ENCODE measurements at regions not wholly inside any gene's neighbourhood (a gene's known extent, or its start where the extent isn't known, plus 50 kb on each side); places are given as distances from the start of the nearest gene placed in this dataset.
"Not testable (repeated sequence)": the region's sequence is repeated elsewhere in the genome, so short reads cannot be mapped to it uniquely, and the experiment has no call there.

- no peak for DNase-seq (ENCODE audit: low read depth)
Observed at GRCh38 chr11:11717064-11717725, 95.4 kb upstream of the GALNT18 start.

GRCh38 chr11:11715075-11715474 is 93.3 kb upstream of the GALNT18 start:
- DNase-seq (ENCODE audit: low read depth) = not testable (repeated sequence)

GRCh38 chr11:11710556-11710955 is 88.8 kb upstream of the GALNT18 start:
- no peak for DNase-seq (ENCODE audit: low read depth)

- DNase-seq (ENCODE audit: low read depth) = no peak
Observed at GRCh38 chr11:11709447-11710239, 87.8 kb upstream of the GALNT18 start.

- DNase-seq (ENCODE audit: low read depth) = no peak
Observed at GRCh38 chr11:11708256-11708655, 86.5 kb upstream of the GALNT18 start.

- no peak for DNase-seq (ENCODE audit: low read depth)
Observed at GRCh38 chr11:11706028-11706427, 84.2 kb upstream of the GALNT18 start.

GRCh38 chr11:11703885-11704284 is 82.1 kb upstream of the GALNT18 start:
- no peak for DNase-seq (ENCODE audit: low read depth)

- no peak for DNase-seq (ENCODE audit: low read depth)
Observed at GRCh38 chr11:11701070-11701469, 79.3 kb upstream of the GALNT18 start.

- no peak for DNase-seq (ENCODE audit: low read depth)
Observed at GRCh38 chr11:11697796-11698195, 76.0 kb upstream of the GALNT18 start.

GRCh38 chr11:11691296-11692151 is 69.7 kb upstream of the GALNT18 start:
- DNase-seq (ENCODE audit: low read depth) = no peak

- DNase-seq (ENCODE audit: low read depth) = no peak
Observed at GRCh38 chr11:11681536-11681935, 59.7 kb upstream of the GALNT18 start.

- DNase-seq (ENCODE audit: low read depth) = no peak
Observed at GRCh38 chr11:11677672-11678356, 56.0 kb upstream of the GALNT18 start.

GRCh38 chr11:11675671-11676181 is 53.9 kb upstream of the GALNT18 start:
- DNase-seq (ENCODE audit: low read depth) = no peak

- no peak for DNase-seq (ENCODE audit: low read depth)
Observed at GRCh38 chr11:11672789-11673188, 51.0 kb upstream of the GALNT18 start.

GRCh38 chr11:11672101-11672500 is 50.3 kb upstream of the GALNT18 start:
- no peak for DNase-seq (ENCODE audit: low read depth)

All from iris pigment epithelial cell (primary cell).